Adrenal gland (tissue), 9 donors: ENCODE measurements at regions not wholly inside any gene's neighbourhood (a gene's known extent, or its start where the extent isn't known, plus 50 kb on each side); places are given as distances from the start of the nearest gene placed in this dataset.

Experiments
- DNase-seq, 7 donors: peaks; one replicate each; pipeline ENCODE4 v3.0.0-alpha.2; 2019 to 2020
- H3K27ac ChIP-seq, 5 donors: fragments of 200-600 bp; sonication (generic) in 4 of 5; 1 replicate in 3 of 5; 2 replicates in 2 of 5; pipeline versions ENCODE4 v1.5.1 to v1.8.0; 2016 to 2020; ENCODE audit warnings: mild to moderate bottlenecking in 1 of 5
- H3K27me3 ChIP-seq: fragments of 200-600 bp; 2 replicates; pipeline ENCODE4 v1.8.0; 2021
- H3K36me3 ChIP-seq, 2 donors: fragments of 200-600 bp; replicated peaks in 1 of 2; 1 replicate in 1 of 2; 2 replicates in 1 of 2; pipeline versions ENCODE4 v1.5.1 to v1.8.0; 2018 to 2022
- H3K4me1 ChIP-seq, 2 donors: fragments of 200-600 bp; replicated peaks in 1 of 2; 1 replicate in 1 of 2; 2 replicates in 1 of 2; pipeline versions ENCODE4 v1.5.1 to v1.8.0; 2018 to 2021
- H3K4me3 ChIP-seq, 4 donors: fragments of 200-600 bp; sonication (generic) in 3 of 4; one replicate each; pipeline ENCODE4 v1.5.1; 2016 to 2018
- H3K9me3 ChIP-seq, 3 donors: fragments of 200-600 bp; sonication (generic) in 1 of 3; replicated peaks in 1 of 3; 1 replicate in 2 of 3; 2 replicates in 1 of 3; pipeline versions ENCODE4 v1.5.1 to v1.8.0; 2016 to 2021
- CTCF ChIP-seq, 6 experiments: fragments of 450-650 bp in 4 of 6; fragments of 200-600 bp in 2 of 6; sonication (generic) in 1 of 6; IDR thresholded peaks; 1 replicate in 5 of 6; 2 replicates in 1 of 6; pipeline versions ENCODE4 v1.5.1 to v1.8.0; 2016 to 2021; ENCODE audit warnings: antibody characterized with exemption in 6 of 6, mild to moderate bottlenecking in 2 of 6, moderate library complexity in 1 of 6
- POLR2A ChIP-seq, 2 donors: fragments of 450-650 bp; IDR thresholded peaks; one replicate each; pipeline ENCODE4 v1.6.1; 2017; ENCODE audit warnings: antibody characterized with exemption in 2 of 2, mild to moderate bottlenecking in 2 of 2, moderate library complexity in 1 of 2
- WGBS, 4 donors: extraction: QIAGEN DNeasy Blood & Tissue Kit in 2 of 4; methylation state at CpG; one replicate each; pipeline versions ENCODE4 v1.1.5 to v1.1.7; 2013 to 2017; 5-methylcytosine and 5-hydroxymethylcytosine counted together
- intact Hi-C, 2 donors: fragments of 100-400 bp; cut with DNase I; formaldehyde crosslinking; loops; one replicate each; pipeline versions ENCODE4 v1.14.1 to v1.15.0; 2022 to 2023
- donor health status: healthy with polysubstance abuse.
- donor health status: Bipolar disorder and iron deficiency.
- donor health status: DM: yes; HTN: yes; CAD: no.
- donor health status: DM: no; HTN: no; CAD: no.
- donor health status: DM: no; HTN: no; CAD: no.

GRCh38 chr18:61738488-61738887, 154.3 kb downstream of the RNF152 start:
- 49 to 59% (median 54%) methylated on average over 3 of the region's 3 CpGs for WGBS, 4 donors
- intact Hi-C loops: no loop called here
- H3K4me1 ChIP-seq: peaks cover 0 to 25% of the 10 kb centered on the region in 2 donors
- H3K4me3 ChIP-seq: no peak overlapping the region
- H3K27ac ChIP-seq: peak overlapping the region in 3 of 5 donors; percentile 25 to 85 (median 69)
- no peaks in the 10 kb centered on the region for H3K27me3 ChIP-seq
- H3K9me3 ChIP-seq: no peaks in the 10 kb centered on the region
- DNase-seq: peak in 5 of 7 donors; percentile 31 to 58 (median 35)
- no peak for TF ChIP-seq CTCF (IDR thresholded peaks at IDR 0.05)
- TF ChIP-seq POLR2A (IDR thresholded peaks at IDR 0.05): no peak
- no peaks in the 10 kb centered on the region for H3K36me3 ChIP-seq

- DNase-seq: peak in 1 of 7 donors; percentile 16
- no peaks in the 10 kb centered on the region for H3K36me3 ChIP-seq
- 67 to 83% (median 68%) methylated on average over 1 of the region's 1 CpG for WGBS, 4 donors
- TF ChIP-seq CTCF (IDR thresholded peaks at IDR 0.05) (no peak), POLR2A (IDR thresholded peaks at IDR 0.05) (no peak)
- no peaks in the 10 kb centered on the region for H3K9me3 ChIP-seq
- peaks cover 2 to 27% of the 10 kb centered on the region in 2 donors for H3K4me1 ChIP-seq
- no peaks in the 10 kb centered on the region for H3K27me3 ChIP-seq
- H3K27ac ChIP-seq: peak overlapping the region in 2 of 5 donors; percentile 54 to 69
- no peak overlapping the region for H3K4me3 ChIP-seq
- intact Hi-C loops: no loop called here
Measured at GRCh38 chr18:61738042-61738441, 154.8 kb downstream of the RNF152 start.

GRCh38 chr18:61736133-61736532, 156.7 kb downstream of the RNF152 start:
- H3K4me1 ChIP-seq: peaks cover 6 to 31% of the 10 kb centered on the region in 2 donors
- no peak overlapping the region for H3K27ac ChIP-seq
- no peak for TF ChIP-seq CTCF (IDR thresholded peaks at IDR 0.05)
- no peak for TF ChIP-seq POLR2A (IDR thresholded peaks at IDR 0.05)

GRCh38 chr18:61735564-61736102, 157.2 kb downstream of the RNF152 start:
- Histone ChIP-seq H3K9me3 (no peaks in the 10 kb centered on the region), H3K27ac (no peak overlapping the region), H3K36me3 (no peaks in the 10 kb centered on the region), H3K4me3 (no peak overlapping the region), H3K4me1 (peaks cover 6 to 31% of the 10 kb centered on the region in 2 donors), H3K27me3 (no peaks in the 10 kb centered on the region)
- WGBS, 4 donors: 77 to 91% (median 88%) methylated on average over 5 of the region's 5 CpGs
- intact Hi-C loops: no loop called here
- TF ChIP-seq POLR2A (IDR thresholded peaks at IDR 0.05) (no peak), CTCF (IDR thresholded peaks at IDR 0.05) (no peak)
- no peak for DNase-seq

More at GRCh38 chr18:61736133-61736532, 156.7 kb downstream of the RNF152 start:
- Histone ChIP-seq H3K36me3 (no peaks in the 10 kb centered on the region), H3K27me3 (no peaks in the 10 kb centered on the region), H3K4me3 (no peak overlapping the region), H3K9me3 (no peaks in the 10 kb centered on the region)
- 91 to 95% (median 93%) methylated on average over 4 of the region's 4 CpGs for WGBS, 4 donors
- intact Hi-C loops: no loop called here
- no peak for DNase-seq
